Gastrocnemius medialis (tissue), 4 donors: ENCODE measurements at regions not wholly inside any gene's neighbourhood (a gene's known extent, or its start where the extent isn't known, plus 50 kb on each side); places are given as distances from the start of the nearest gene placed in this dataset.

Experiments
- POLR2A ChIP-seq, 2 donors: fragments of 450-650 bp; IDR thresholded peaks; one replicate each; pipeline ENCODE4 v1.6.1; 2017; ENCODE audit warnings: antibody characterized with exemption in 2 of 2, mild to moderate bottlenecking in 2 of 2, moderate library complexity in 2 of 2
- TF ChIP-seq, protein P1 (sequence below), 5 experiments: fragments of 450-650 bp in 3 of 5; fragments of 200-600 bp in 2 of 5; sonication (generic) in 2 of 5; IDR thresholded peaks in 4 of 5; conservative IDR thresholded peaks in 1 of 5; 1 replicate in 4 of 5; 2 replicates in 1 of 5; pipeline ENCODE4 v1.5.1; 2016 to 2019; ENCODE audit warnings: antibody characterized with exemption in 5 of 5, mild to moderate bottlenecking in 3 of 5, moderate library complexity in 3 of 5

DNA sequence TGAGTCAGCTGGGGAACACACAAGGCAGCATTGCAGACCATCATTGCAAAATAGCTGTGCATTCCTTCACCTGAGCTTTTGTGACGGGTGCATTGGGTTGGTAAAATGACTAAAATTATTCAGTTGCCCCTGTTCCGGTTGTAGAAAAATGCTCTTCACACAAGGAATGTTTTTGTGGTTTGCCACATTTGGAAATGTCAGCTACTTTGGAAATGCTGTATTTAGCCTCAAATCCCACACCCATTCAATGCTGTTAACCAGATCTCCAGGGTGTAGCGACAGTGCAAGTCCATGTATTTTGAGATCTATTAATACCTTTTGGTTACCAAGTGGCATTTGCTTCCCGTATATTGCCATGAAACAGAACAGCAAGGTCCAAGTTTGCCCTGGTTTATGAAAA, 201.2 kb downstream of the FOXA2 start:
- TF ChIP-seq POLR2A (IDR thresholded peaks at IDR 0.05) = no peak
- TF ChIP-seq, protein P1, sequence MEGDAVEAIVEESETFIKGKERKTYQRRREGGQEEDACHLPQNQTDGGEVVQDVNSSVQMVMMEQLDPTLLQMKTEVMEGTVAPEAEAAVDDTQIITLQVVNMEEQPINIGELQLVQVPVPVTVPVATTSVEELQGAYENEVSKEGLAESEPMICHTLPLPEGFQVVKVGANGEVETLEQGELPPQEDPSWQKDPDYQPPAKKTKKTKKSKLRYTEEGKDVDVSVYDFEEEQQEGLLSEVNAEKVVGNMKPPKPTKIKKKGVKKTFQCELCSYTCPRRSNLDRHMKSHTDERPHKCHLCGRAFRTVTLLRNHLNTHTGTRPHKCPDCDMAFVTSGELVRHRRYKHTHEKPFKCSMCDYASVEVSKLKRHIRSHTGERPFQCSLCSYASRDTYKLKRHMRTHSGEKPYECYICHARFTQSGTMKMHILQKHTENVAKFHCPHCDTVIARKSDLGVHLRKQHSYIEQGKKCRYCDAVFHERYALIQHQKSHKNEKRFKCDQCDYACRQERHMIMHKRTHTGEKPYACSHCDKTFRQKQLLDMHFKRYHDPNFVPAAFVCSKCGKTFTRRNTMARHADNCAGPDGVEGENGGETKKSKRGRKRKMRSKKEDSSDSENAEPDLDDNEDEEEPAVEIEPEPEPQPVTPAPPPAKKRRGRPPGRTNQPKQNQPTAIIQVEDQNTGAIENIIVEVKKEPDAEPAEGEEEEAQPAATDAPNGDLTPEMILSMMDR (IDR thresholded peaks at IDR 0.05 in 4 of 5, conservative IDR thresholded peaks at IDR 0.05 in 1 of 5) = no peak
